ENCODE measurements at regions not wholly inside any gene's neighbourhood (a gene's known extent, or its start where the extent isn't known, plus 50 kb on each side); places are given as distances from the start of the nearest gene placed in this dataset.

GRCh38 chr16:13797718-13798117 is 122.2 kb upstream of the ERCC4 start:
- TF ChIP-seq CTCF (IDR thresholded peaks at IDR 0.05) (no peak), POLR2A (IDR thresholded peaks at IDR 0.05) (no peak)
